GM12873 (cell line): ENCODE measurements at regions not wholly inside any gene's neighbourhood (a gene's known extent, or its start where the extent isn't known, plus 50 kb on each side); places are given as distances from the start of the nearest gene placed in this dataset.

Experiments used
- TF ChIP-seq, protein P1 (sequence below): IDR thresholded peaks from 2 replicates; pipeline ENCODE4 v1.5.1; 2012; ENCODE audit warnings: low read depth, mild to moderate bottlenecking, moderate library complexity, low read length, control low read depth; ENCODE audit not compliant: insufficient read depth; ENCODE audit errors: missing control alignments

DNA sequence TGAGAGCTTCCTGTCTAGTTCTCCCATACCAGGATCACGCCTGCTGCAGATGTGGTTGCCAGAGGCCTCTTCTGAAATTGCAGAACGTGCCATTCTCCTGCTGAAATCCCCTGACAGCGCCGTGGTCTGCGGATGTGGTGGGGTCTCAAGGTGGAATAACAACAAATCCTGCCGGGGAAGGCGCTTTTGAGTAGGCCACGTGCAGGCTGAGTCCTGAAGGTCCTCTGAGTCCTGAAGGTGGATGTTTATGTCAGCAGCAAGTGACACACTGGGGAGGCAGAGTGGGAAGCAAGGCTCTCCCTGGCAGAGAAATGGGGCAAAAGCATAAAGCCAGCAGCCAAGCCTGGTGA, 241.4 kb downstream of the MYCN start:
- TF ChIP-seq, protein P1, sequence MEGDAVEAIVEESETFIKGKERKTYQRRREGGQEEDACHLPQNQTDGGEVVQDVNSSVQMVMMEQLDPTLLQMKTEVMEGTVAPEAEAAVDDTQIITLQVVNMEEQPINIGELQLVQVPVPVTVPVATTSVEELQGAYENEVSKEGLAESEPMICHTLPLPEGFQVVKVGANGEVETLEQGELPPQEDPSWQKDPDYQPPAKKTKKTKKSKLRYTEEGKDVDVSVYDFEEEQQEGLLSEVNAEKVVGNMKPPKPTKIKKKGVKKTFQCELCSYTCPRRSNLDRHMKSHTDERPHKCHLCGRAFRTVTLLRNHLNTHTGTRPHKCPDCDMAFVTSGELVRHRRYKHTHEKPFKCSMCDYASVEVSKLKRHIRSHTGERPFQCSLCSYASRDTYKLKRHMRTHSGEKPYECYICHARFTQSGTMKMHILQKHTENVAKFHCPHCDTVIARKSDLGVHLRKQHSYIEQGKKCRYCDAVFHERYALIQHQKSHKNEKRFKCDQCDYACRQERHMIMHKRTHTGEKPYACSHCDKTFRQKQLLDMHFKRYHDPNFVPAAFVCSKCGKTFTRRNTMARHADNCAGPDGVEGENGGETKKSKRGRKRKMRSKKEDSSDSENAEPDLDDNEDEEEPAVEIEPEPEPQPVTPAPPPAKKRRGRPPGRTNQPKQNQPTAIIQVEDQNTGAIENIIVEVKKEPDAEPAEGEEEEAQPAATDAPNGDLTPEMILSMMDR, result no peak

DNA sequence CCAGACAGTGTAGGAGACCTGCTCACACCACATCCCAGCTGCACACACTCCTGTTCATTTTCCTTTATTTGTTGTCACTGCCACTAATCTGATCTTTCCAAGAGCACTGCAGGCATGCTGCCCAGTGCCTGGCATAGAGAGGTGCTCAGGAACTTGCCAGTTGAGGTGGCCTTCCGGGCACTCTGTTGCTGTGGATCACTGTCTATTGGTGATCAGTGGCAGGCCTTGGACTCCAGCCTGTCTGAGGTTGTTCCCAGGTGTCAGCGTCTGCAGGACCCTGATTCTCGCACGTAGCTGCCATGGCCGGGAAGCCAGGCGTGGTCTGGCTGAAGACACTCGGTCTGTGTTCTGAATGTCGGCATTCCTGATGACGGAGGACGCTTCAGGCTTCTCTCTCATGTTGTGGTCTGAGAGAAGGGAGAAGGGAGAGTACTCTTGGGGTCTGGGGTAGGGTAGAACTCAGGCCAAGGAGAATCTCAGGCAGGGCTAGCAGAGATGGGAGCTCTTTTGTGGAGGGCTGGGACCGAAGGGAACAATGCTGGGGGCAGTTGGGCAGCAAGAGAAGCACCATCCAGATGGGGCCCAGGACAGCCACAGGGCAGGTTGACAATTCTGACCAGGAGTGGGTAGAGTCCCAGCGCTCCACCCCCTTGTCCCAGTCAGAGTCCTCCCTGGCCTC, 240.9 kb downstream of the MYCN start:
- TF ChIP-seq, protein P1, result no peak

DNA sequence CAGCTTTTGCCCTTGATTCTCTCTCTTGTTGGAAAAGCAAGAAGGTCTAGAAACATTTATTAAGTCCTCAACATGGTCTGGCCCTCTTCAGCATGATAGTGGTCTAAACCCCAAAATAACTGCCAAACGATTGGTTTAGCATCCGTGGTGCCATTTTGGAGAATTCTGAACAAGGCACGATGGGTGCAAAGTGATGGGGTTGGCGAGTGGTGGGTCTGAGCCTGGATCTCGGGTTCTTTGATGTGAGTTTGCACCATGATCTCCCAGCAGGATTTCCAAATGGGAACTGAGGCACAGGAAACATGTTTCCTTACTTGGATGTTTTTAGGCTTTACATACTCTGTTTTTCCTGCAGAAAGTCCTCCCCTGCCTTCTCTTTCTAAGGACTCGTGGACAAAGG, 240.3 kb downstream of the MYCN start:
- TF ChIP-seq, protein P1, result no peak

DNA sequence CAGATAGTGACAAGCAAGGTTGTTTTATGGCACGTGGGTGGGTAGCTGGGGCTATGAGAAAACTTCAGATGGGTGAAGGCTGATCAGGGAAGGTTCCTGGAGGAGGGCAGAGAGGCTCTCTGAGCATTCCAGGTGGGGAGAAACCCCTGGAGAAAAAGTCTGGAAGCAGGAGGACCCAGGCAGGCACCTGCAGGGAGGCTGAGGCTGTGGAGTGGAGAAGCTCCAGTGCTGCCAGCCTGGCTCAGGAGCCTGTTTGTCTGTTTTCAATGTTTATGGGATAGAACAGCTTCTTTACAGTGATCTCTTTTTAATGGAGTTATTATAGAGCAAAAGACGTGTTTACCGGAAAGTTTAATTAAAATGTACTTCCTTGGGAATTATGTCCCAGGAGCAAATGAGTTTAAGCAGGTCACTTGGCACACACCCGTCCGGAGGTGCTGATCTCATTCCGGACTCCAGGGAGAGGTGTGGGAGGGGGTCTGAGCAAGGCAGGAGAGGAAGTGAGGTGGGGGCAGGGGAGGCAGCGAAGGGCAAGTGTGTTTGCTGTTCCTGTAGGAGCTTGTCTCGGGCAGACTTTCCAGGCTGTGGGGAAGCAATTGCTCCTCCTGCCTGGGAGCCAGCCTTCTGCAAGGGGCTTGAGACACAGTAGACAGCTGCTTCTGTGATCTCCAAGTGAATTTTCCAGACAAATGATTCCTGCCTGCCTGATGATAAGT, 239.5 kb downstream of the MYCN start:
- TF ChIP-seq, protein P1, result no peak

DNA sequence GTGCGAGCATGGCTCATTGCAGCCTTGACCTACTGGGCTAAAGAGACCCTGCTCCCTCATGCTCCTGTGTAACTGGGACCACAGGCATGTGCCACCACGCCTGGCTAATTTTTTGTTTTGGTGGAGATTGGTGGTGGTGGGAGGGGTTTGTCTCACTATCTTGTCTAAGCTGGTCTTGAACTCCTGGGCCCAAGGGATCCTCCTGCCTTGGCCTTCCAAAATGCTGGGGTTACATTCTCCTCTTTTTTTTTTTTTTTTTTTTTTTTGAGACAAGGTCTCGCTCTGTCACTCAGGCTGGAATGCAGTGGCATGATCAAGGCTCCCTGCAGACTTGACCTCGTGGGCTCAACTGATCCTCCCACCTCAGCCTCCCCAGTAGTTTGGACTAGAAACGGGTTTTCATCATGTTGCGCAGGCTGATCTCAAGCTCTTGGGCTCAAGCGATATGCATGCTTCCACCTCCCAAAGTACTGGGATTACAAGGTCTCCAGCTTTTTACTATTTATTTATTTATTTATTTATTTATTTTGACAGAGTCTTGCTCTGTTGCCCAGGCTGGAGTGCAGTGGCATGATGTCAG, 238.3 kb downstream of the MYCN start:
- TF ChIP-seq, protein P1, result no peak

DNA sequence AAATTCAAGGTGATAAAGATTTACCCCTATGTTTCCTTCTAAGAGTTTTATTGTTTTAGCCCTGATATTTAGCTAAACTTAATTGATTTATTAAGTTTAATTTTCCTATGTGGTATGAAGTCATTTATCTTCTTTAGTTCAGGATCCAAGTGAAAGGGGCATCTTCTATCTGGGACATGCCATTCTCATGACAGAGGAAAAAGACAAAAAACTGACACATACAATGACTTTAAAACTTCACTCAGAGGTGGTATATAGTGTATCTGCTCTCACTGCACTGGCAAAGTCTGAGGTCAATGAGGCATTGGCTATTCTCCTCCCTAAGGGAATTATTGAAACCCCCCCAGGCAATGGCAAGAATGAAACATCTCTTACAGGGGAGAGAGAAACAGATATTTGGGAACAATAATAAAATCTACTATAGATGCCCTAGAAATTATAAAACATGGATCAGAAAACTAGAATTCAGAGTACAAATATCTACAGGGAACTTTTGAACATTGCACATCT, 237.4 kb downstream of the MYCN start:
- TF ChIP-seq, protein P1, result no peak

DNA sequence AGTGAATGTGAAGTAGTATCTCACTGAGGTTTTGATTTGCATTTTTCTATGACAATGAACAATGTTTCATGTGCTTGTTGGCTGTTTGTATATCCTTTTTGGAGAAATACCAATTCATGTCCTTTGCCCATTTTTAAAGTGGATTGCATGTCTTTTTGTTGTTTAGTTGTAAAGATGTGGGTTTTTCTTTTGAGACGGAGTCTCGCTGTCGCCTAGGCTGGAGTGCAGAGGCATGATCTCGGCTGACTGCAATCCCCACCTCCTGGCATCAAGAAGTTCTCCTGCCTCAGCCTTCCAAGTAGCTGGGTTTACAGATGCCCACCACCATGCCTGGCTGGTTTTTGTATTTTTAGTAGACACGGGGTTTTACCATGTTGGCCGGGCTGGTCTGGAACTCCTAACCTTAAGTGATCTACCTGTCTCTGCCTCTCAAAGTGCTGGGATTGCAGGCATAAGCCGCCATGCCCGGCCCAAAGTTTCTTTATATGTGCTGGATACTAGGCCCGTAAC, 236.7 kb downstream of the MYCN start:
- TF ChIP-seq, protein P1, result no peak
